H9 (cell line): ENCODE measurements at regions not wholly inside any gene's neighbourhood (a gene's known extent, or its start where the extent isn't known, plus 50 kb on each side); places are given as distances from the start of the nearest gene placed in this dataset.

Experiments used
- DNase-seq: peaks from one replicate; pipeline ENCODE4 v3.0.0-alpha.2; 2017
- H2AFZ ChIP-seq: one replicate; pipeline ENCODE4 v1.6.1; 2013; ENCODE audit warnings: mild to moderate bottlenecking, low read length, control low read depth, moderate library complexity
- H2AK5ac ChIP-seq: 2 replicates; pipeline ENCODE4 v1.6.1; 2013; ENCODE audit warnings: low read length, control low read depth, mixed read lengths; ENCODE audit not compliant: insufficient read length
- H2BK120ac ChIP-seq: one replicate; pipeline ENCODE4 v1.6.1; 2013; ENCODE audit warnings: low read depth, mild to moderate bottlenecking, low read length, control low read depth, inconsistent platforms; ENCODE audit not compliant: poor library complexity, severe bottlenecking
- H2BK12ac ChIP-seq: 2 replicates; pipeline ENCODE4 v1.6.1; 2013; ENCODE audit warnings: low read length, control low read depth, mixed read lengths, low read depth; ENCODE audit not compliant: insufficient read length
- H2BK15ac ChIP-seq: 2 replicates; pipeline ENCODE4 v1.6.1; 2013; ENCODE audit warnings: low read depth, low read length, control low read depth
- H2BK20ac ChIP-seq: one replicate; pipeline ENCODE4 v1.6.1; 2013; ENCODE audit warnings: low read depth, mild to moderate bottlenecking, low read length, control low read depth, inconsistent platforms; ENCODE audit not compliant: poor library complexity, severe bottlenecking
- H2BK5ac ChIP-seq: 2 replicates; pipeline ENCODE4 v1.6.1; 2013; ENCODE audit warnings: low read length, control low read depth, mixed read lengths; ENCODE audit not compliant: insufficient read length
- H3K14ac ChIP-seq: 2 replicates; pipeline ENCODE4 v1.6.1; 2013; ENCODE audit warnings: low read length, control low read depth; ENCODE audit not compliant: insufficient read depth
- H3K18ac ChIP-seq: 2 replicates; pipeline ENCODE4 v1.6.1; 2013; ENCODE audit warnings: low read depth, mild to moderate bottlenecking, mixed read lengths, low read length, control low read depth; ENCODE audit not compliant: insufficient read length
- H3K23ac ChIP-seq: 2 replicates; pipeline ENCODE4 v1.6.1; 2013; ENCODE audit warnings: low read length, control low read depth, mixed read lengths, low read depth; ENCODE audit not compliant: insufficient read length
- H3K23me2 ChIP-seq: 2 replicates; pipeline ENCODE4 v1.6.1; 2013; ENCODE audit warnings: low read depth, mild to moderate bottlenecking, mixed read lengths, low read length, control low read depth; ENCODE audit not compliant: insufficient read length, poor library complexity, severe bottlenecking
- H3K27ac ChIP-seq: 2 replicates; pipeline ENCODE4 v1.5.1; 2013; ENCODE audit warnings: low read length, control low read depth, mixed read lengths, low read depth; ENCODE audit not compliant: insufficient read length
- H3K27me3 ChIP-seq: 2 replicates; pipeline ENCODE4 v1.6.1; 2013; ENCODE audit warnings: low read length, control low read depth, inconsistent platforms; ENCODE audit not compliant: insufficient read depth
- H3K4ac ChIP-seq: 2 replicates; pipeline ENCODE4 v1.6.1; 2013; ENCODE audit warnings: low read depth, mild to moderate bottlenecking, control low read depth, inconsistent platforms, low read length, moderate library complexity
- H3K4me1 ChIP-seq: 2 replicates; pipeline ENCODE4 v1.6.1; 2013; ENCODE audit warnings: low read length, control low read depth, inconsistent platforms; ENCODE audit not compliant: insufficient read depth
- H3K4me2 ChIP-seq: 2 replicates; pipeline ENCODE4 v1.6.1; 2013; ENCODE audit warnings: low read length, control low read depth, mixed read lengths; ENCODE audit not compliant: insufficient read length, insufficient read depth
- H3K56ac ChIP-seq: 2 replicates; pipeline ENCODE4 v1.6.1; 2013; ENCODE audit warnings: low read depth, mild to moderate bottlenecking, mixed read lengths, low read length, control low read depth; ENCODE audit not compliant: insufficient read length
- H3K79me1 ChIP-seq: 2 replicates; pipeline ENCODE4 v1.6.1; 2013; ENCODE audit warnings: low read depth, mild to moderate bottlenecking, moderate library complexity, low read length, control low read depth, inconsistent platforms; ENCODE audit not compliant: insufficient read depth, poor library complexity, severe bottlenecking
- H3K79me2 ChIP-seq: 2 replicates; pipeline ENCODE4 v1.6.1; 2013; ENCODE audit warnings: low read length, control low read depth, inconsistent platforms; ENCODE audit not compliant: insufficient read depth
- H3K9ac ChIP-seq: 2 replicates; pipeline ENCODE4 v1.6.1; 2013; ENCODE audit warnings: low read length, control low read depth, mixed read lengths; ENCODE audit not compliant: insufficient read length; ENCODE audit errors: extremely low read depth
- H3K9me3 ChIP-seq: one replicate; pipeline ENCODE4 v1.6.1; 2013; ENCODE audit warnings: low read depth, low read length, inconsistent platforms; ENCODE audit not compliant: control insufficient read depth
- H3T11ph ChIP-seq: one replicate; pipeline ENCODE4 v1.6.1; 2013; ENCODE audit warnings: mild to moderate bottlenecking, low read length, control low read depth, inconsistent platforms
- H4K20me1 ChIP-seq: one replicate; pipeline ENCODE4 v1.6.1; 2013; ENCODE audit not compliant: control insufficient read depth, insufficient read length, insufficient read depth
- H4K5ac ChIP-seq: 2 replicates; pipeline ENCODE4 v1.6.1; 2013; ENCODE audit warnings: low read depth, mild to moderate bottlenecking, mixed read lengths, low read length, control low read depth; ENCODE audit not compliant: insufficient read length
- H4K8ac ChIP-seq: replicated peaks from 2 replicates; pipeline ENCODE4 v1.6.1; 2013; ENCODE audit warnings: low read length, control low read depth, mixed read lengths, low read depth; ENCODE audit not compliant: insufficient read length
- H4K91ac ChIP-seq: 2 replicates; pipeline ENCODE4 v1.6.1; 2013; ENCODE audit warnings: low read depth, mild to moderate bottlenecking, moderate library complexity, mixed read lengths, low read length, control low read depth; ENCODE audit not compliant: insufficient read length
- H3K27ac Mint-ChIP-seq, 3 experiments: 2 replicates in 2 of 3; 3 replicates in 1 of 3; pipeline ENCODE4 v1.8.0; 2020 to 2021; ENCODE audit warnings: mixed read lengths in 3 of 3, mild to moderate bottlenecking in 1 of 3, moderate library complexity in 1 of 3
- H3K27me3 Mint-ChIP-seq: 2 replicates; pipeline ENCODE4 v1.8.0; 2021; ENCODE audit warnings: low read depth, mild to moderate bottlenecking, moderate library complexity, mixed read lengths
- H3K36me3 Mint-ChIP-seq, 3 experiments: 2 replicates in 2 of 3; 3 replicates in 1 of 3; pipeline ENCODE4 v1.8.0; 2020 to 2021; ENCODE audit warnings: low read depth in 3 of 3, mixed read lengths in 3 of 3; ENCODE audit not compliant: insufficient read depth in 1 of 3
- H3K4me1 Mint-ChIP-seq, 2 experiments: 2 replicates each; pipeline ENCODE4 v1.8.0; 2020; ENCODE audit warnings: mixed read lengths in 2 of 2
- H3K4me3 Mint-ChIP-seq, 2 experiments: 2 replicates in 1 of 2; 3 replicates in 1 of 2; pipeline ENCODE4 v1.8.0; 2020 to 2021; ENCODE audit warnings: mild to moderate bottlenecking in 2 of 2, mixed read lengths in 2 of 2, moderate library complexity in 1 of 2
- H3K9me3 Mint-ChIP-seq, 2 experiments: 2 replicates in 1 of 2; 3 replicates in 1 of 2; pipeline ENCODE4 v1.8.0; 2020; ENCODE audit warnings: mild to moderate bottlenecking in 2 of 2, mixed read lengths in 2 of 2, moderate library complexity in 1 of 2
- WGBS: extraction: QIAGEN DNeasy Blood & Tissue Kit; methylation state at CpG from one replicate; pipeline ENCODE4 v1.1.7; 2013; ENCODE audit warnings: missing lambda C conversion rate, low lambda C conversion rate, mixed read lengths; ENCODE audit not compliant: insufficient read length; ENCODE audit errors: extremely low coverage; 5-methylcytosine and 5-hydroxymethylcytosine counted together
- TF ChIP-seq, protein P1 (sequence below): fragments of 200-600 bp; sonication (generic); conservative IDR thresholded peaks from 3 replicates; pipeline ENCODE4 v1.8.0; 2021; ENCODE audit warnings: antibody characterized with exemption, mild to moderate bottlenecking

GRCh38 chr17:77503916-77504651, 363.3 kb downstream of the SEC14L1 start:
- no peak overlapping the region for H2BK20ac ChIP-seq
- no peak overlapping the region for H2BK120ac ChIP-seq
- H3K9ac ChIP-seq: no peak overlapping the region
- H3K9me3 ChIP-seq: no peaks in the 10 kb centered on the region
- no peak overlapping the region for H2AFZ ChIP-seq
- no peaks in the 10 kb centered on the region for H4K20me1 ChIP-seq
- no peak overlapping the region for H4K5ac ChIP-seq
- peaks cover 2% of the 10 kb centered on the region for H3K23me2 ChIP-seq
- TF ChIP-seq, protein P1, sequence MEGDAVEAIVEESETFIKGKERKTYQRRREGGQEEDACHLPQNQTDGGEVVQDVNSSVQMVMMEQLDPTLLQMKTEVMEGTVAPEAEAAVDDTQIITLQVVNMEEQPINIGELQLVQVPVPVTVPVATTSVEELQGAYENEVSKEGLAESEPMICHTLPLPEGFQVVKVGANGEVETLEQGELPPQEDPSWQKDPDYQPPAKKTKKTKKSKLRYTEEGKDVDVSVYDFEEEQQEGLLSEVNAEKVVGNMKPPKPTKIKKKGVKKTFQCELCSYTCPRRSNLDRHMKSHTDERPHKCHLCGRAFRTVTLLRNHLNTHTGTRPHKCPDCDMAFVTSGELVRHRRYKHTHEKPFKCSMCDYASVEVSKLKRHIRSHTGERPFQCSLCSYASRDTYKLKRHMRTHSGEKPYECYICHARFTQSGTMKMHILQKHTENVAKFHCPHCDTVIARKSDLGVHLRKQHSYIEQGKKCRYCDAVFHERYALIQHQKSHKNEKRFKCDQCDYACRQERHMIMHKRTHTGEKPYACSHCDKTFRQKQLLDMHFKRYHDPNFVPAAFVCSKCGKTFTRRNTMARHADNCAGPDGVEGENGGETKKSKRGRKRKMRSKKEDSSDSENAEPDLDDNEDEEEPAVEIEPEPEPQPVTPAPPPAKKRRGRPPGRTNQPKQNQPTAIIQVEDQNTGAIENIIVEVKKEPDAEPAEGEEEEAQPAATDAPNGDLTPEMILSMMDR: no peak
- H4K8ac ChIP-seq: no peak overlapping the region
- no peaks in the 10 kb centered on the region; a peak in 2 of 5 replicates for H3K9me3 Mint-ChIP-seq
- H3K23ac ChIP-seq: no peak overlapping the region
- no peak overlapping the region for H3K4me3 Mint-ChIP-seq
- peaks cover 20 to 29% (median 27%) of the 10 kb centered on the region in 3 experiments for H3K36me3 Mint-ChIP-seq
- H3K56ac ChIP-seq: no peak overlapping the region
- H2AK5ac ChIP-seq: no peak overlapping the region
- no peaks in the 10 kb centered on the region; the same call in none of the 2 replicates for H3K27me3 Mint-ChIP-seq
- DNase-seq: peak; percentile 95
- no peak overlapping the region for H2BK15ac ChIP-seq
- H4K91ac ChIP-seq: no peak overlapping the region
- H3K4me1 ChIP-seq: peaks cover 3% of the 10 kb centered on the region; the same call in 1 of the 2 replicates
- no peak overlapping the region for H3T11ph ChIP-seq
- no peak overlapping the region for H3K18ac ChIP-seq
- no CpG with 5 or more reads among the region's 18 CpGs for WGBS
- H3K4me1 Mint-ChIP-seq: peaks cover 11 to 15% of the 10 kb centered on the region in 2 experiments
- no peak overlapping the region for H3K27ac ChIP-seq
- no peak overlapping the region for H3K4me2 ChIP-seq
- no peaks in the 10 kb centered on the region for H3K27me3 ChIP-seq
- H3K27ac Mint-ChIP-seq: peak overlapping the region in 2 of 3 experiments; percentile 85 to 94; a peak in 6 of 7 replicates
- no peak overlapping the region for H2BK5ac ChIP-seq
- H3K14ac ChIP-seq: no peak overlapping the region
- H3K79me2 ChIP-seq: no peaks in the 10 kb centered on the region
- H3K4ac ChIP-seq: no peak overlapping the region
- no peak overlapping the region for H2BK12ac ChIP-seq
- H3K79me1 ChIP-seq: no peaks in the 10 kb centered on the region
